HL-60 (cell line): ENCODE measurements at regions not wholly inside any gene's neighbourhood (a gene's known extent, or its start where the extent isn't known, plus 50 kb on each side); places are given as distances from the start of the nearest gene placed in this dataset.

Experiments
- DNase-seq, 2 experiments: peaks; one replicate each; pipeline ENCODE4 v3.0.0-alpha.2; 2010 to 2020; ENCODE audit warnings: low read depth in 1 of 2, low spot score in 1 of 2
- H3K27ac ChIP-seq: fragments of 250-450 bp; sonication (Bioruptor Pico); replicated peaks from 2 replicates; pipeline ENCODE4 v1.5.1; 2020; ENCODE audit warnings: mild to moderate bottlenecking, moderate library complexity
- H3K27me3 ChIP-seq: fragments of 250-450 bp; sonication (Bioruptor Pico); 2 replicates; pipeline ENCODE4 v1.5.1; 2021; ENCODE audit warnings: mild to moderate bottlenecking, moderate library complexity; ENCODE audit not compliant: insufficient read depth, poor library complexity, severe bottlenecking
- H3K4me3 ChIP-seq: replicated peaks from 2 replicates; pipeline ENCODE4 v1.5.1; 2011; ENCODE audit warnings: mild to moderate bottlenecking, control low read depth, low read length; ENCODE audit not compliant: insufficient read depth
- GABPA ChIP-seq: IDR thresholded peaks from 2 replicates; pipeline ENCODE4 v1.6.1; 2012; ENCODE audit warnings: low read depth
- POLR2AphosphoS5 ChIP-seq: IDR thresholded peaks from 2 replicates; pipeline ENCODE4 v1.6.1; 2012; ENCODE audit warnings: low read depth
- SPI1 ChIP-seq: IDR thresholded peaks from 2 replicates; pipeline ENCODE4 v1.6.1; 2012; ENCODE audit warnings: low read depth, mild to moderate bottlenecking, borderline replicate concordance
- TF ChIP-seq, protein P1 (sequence below): IDR thresholded peaks from 2 replicates; pipeline ENCODE4 v1.6.1; 2012; ENCODE audit warnings: low read depth; ENCODE audit not compliant: insufficient replicate concordance
- TF ChIP-seq, protein P2 (sequence below): IDR thresholded peaks from one replicate; pipeline ENCODE4 v1.5.1; 2011; ENCODE audit warnings: low read length, control low read depth, inconsistent platforms; ENCODE audit not compliant: insufficient read depth

DNA sequence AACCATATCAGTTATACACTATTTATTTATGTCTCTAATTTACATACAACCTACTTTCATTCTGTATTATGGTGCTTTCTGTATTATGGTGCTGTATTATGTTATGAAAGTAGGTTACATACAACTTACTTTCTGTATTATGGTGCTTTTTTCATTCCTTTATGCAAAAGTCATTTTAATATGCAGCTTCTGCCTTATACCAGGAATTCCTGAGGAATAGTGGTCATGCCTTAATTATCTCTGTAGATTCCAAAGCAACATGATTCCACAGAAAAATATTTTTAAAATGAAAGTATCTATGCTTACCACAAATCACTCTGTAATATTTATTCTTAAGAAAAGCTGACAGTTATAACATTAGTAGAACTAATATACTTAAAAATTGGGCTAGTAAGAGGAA lies 922.0 kb upstream of the NRXN1 start:
- H3K4me3 ChIP-seq = no peak overlapping the region
- DNase-seq = no peak
- H3K27me3 ChIP-seq = no peaks in the 10 kb centered on the region
- no peak overlapping the region for H3K27ac ChIP-seq
- TF ChIP-seq SPI1 = no peak
- TF ChIP-seq, protein P1, sequence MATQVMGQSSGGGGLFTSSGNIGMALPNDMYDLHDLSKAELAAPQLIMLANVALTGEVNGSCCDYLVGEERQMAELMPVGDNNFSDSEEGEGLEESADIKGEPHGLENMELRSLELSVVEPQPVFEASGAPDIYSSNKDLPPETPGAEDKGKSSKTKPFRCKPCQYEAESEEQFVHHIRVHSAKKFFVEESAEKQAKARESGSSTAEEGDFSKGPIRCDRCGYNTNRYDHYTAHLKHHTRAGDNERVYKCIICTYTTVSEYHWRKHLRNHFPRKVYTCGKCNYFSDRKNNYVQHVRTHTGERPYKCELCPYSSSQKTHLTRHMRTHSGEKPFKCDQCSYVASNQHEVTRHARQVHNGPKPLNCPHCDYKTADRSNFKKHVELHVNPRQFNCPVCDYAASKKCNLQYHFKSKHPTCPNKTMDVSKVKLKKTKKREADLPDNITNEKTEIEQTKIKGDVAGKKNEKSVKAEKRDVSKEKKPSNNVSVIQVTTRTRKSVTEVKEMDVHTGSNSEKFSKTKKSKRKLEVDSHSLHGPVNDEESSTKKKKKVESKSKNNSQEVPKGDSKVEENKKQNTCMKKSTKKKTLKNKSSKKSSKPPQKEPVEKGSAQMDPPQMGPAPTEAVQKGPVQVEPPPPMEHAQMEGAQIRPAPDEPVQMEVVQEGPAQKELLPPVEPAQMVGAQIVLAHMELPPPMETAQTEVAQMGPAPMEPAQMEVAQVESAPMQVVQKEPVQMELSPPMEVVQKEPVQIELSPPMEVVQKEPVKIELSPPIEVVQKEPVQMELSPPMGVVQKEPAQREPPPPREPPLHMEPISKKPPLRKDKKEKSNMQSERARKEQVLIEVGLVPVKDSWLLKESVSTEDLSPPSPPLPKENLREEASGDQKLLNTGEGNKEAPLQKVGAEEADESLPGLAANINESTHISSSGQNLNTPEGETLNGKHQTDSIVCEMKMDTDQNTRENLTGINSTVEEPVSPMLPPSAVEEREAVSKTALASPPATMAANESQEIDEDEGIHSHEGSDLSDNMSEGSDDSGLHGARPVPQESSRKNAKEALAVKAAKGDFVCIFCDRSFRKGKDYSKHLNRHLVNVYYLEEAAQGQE = no peak

DNA sequence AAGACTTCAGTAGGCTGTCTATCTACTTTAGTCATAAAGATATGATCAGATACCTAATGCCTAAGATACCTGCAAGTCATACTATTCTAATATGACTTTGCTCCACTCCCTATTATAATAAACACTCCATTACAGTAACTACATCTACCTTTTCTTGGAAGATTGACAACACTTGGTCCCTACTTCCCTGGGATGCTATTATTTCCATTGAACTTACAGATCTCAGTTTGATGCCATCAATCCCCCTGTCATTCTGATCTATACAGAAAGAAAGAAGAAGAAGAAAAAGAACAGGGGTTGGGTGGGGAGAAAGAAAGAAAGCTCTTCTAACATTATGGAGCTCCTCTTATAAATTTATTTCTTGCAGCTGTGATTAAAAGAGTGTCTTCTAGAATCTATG lies 889.1 kb upstream of the NRXN1 start:
- no peak for DNase-seq
- H3K27ac ChIP-seq = no peak overlapping the region
- no peak overlapping the region for H3K4me3 ChIP-seq
- no peaks in the 10 kb centered on the region for H3K27me3 ChIP-seq
- no peak for TF ChIP-seq SPI1
- TF ChIP-seq, protein P2, sequence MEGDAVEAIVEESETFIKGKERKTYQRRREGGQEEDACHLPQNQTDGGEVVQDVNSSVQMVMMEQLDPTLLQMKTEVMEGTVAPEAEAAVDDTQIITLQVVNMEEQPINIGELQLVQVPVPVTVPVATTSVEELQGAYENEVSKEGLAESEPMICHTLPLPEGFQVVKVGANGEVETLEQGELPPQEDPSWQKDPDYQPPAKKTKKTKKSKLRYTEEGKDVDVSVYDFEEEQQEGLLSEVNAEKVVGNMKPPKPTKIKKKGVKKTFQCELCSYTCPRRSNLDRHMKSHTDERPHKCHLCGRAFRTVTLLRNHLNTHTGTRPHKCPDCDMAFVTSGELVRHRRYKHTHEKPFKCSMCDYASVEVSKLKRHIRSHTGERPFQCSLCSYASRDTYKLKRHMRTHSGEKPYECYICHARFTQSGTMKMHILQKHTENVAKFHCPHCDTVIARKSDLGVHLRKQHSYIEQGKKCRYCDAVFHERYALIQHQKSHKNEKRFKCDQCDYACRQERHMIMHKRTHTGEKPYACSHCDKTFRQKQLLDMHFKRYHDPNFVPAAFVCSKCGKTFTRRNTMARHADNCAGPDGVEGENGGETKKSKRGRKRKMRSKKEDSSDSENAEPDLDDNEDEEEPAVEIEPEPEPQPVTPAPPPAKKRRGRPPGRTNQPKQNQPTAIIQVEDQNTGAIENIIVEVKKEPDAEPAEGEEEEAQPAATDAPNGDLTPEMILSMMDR = no peak
- TF ChIP-seq POLR2AphosphoS5 = no peak
- no peak for TF ChIP-seq GABPA
- TF ChIP-seq, protein P1 = no peak

DNA sequence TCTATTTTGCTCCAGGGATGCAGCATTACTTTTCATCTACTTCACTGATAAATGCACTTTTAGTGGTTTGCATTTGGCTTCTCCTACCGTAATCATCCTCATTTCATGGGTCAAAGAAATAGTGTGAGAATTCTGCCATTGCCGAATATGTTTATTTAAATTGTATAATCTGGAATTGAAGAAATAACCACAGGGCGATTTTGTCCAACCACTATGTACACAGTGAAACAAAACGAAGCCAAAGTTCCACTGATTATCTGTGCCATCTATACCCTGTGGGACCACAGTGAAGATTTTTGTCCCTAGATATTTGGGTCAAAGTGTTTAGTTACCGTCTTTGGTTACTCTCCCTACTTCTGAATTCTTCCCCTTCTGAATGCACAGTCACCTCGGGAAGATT lies 888.6 kb upstream of the NRXN1 start:
- TF ChIP-seq POLR2AphosphoS5 = no peak
- TF ChIP-seq, protein P2 = no peak
- no peak for TF ChIP-seq GABPA
- TF ChIP-seq, protein P1 = no peak
- no peak for TF ChIP-seq SPI1
- Histone ChIP-seq H3K27ac (no peak overlapping the region), H3K27me3 (no peaks in the 10 kb centered on the region)

GRCh38 chr2:51919395-51919794 lies 887.5 kb upstream of the NRXN1 start:
- TF ChIP-seq, protein P1 = no peak
- TF ChIP-seq SPI1 (no peak), POLR2AphosphoS5 (no peak), GABPA (no peak)
- Histone ChIP-seq H3K4me3 (no peak overlapping the region), H3K27me3 (no peaks in the 10 kb centered on the region), H3K27ac (no peak overlapping the region)
- no peak for DNase-seq

More for the DNA sequence above, 888.6 kb upstream of the NRXN1 start:
- DNase-seq = no peak
- no peak overlapping the region for H3K4me3 ChIP-seq
